GM12878 (cell line): ENCODE measurements at regions not wholly inside any gene's neighbourhood (a gene's known extent, or its start where the extent isn't known, plus 50 kb on each side); places are given as distances from the start of the nearest gene placed in this dataset.
"Not testable (repeated sequence)": the region's sequence is repeated elsewhere in the genome, so short reads cannot be mapped to it uniquely, and the experiment has no call there.

Experiments
- ATAC-seq: fragments of 200-7000 bp; cut with Tn5 transposase; 3 replicates; pipeline ENCODE4 v1.9.1; 2020; ENCODE audit warnings: mild to moderate bottlenecking, moderate library complexity
- BruUV-seq: library from RNA; stranded (reverse); fragments of 400-500 nt; replicated peaks from 2 replicates; lab custom pipeline; 2021; lab: Mats Ljungman, UMichigan
- CTCF ChIA-PET: fragments of 300-600 bp; sonication (Branson Sonifier 250); formaldehyde crosslinking; extraction: SDS; loops from one replicate; lab custom pipeline; 2021; ENCODE audit warnings: inconsistent platforms; lab: Yijun Ruan, JAX
- POLR2A ChIA-PET: fragments of 350-600 bp; formaldehyde crosslinking; extraction: SDS; loops from one replicate; lab custom pipeline; 2021; ENCODE audit warnings: inconsistent platforms; lab: Charles Lee
- RAD21 ChIA-PET: fragments of 300-600 bp; sonication (Branson Sonifier 250); formaldehyde crosslinking; loops from one replicate; lab custom pipeline; 2023; ENCODE audit warnings: antibody characterized with exemption; ENCODE audit not compliant: unreplicated experiment; lab: Charles Lee
- SMC1A ChIA-PET: fragments of 300-600 bp; sonication (Branson Sonifier 250); formaldehyde crosslinking; loops from one replicate; lab custom pipeline; 2023; ENCODE audit not compliant: unreplicated experiment, uncharacterized antibody; lab: Charles Lee
- DNase-seq: peaks from one replicate; pipeline ENCODE4 v3.0.0-alpha.2; 2011; ENCODE audit warnings: low read depth, low spot score
- FAIRE-seq: peaks from 3 replicates; lab custom pipeline; 2011; peaks lifted over from hg19 to GRCh38; lab: Jason Lieb, UNC
- H2AFZ ChIP-seq: 2 replicates; pipeline ENCODE4 v1.6.0; 2011; ENCODE audit warnings: low read depth, low read length, control low read depth; ENCODE audit not compliant: control insufficient read depth
- H3K27ac ChIP-seq: 2 replicates; pipeline ENCODE4 v1.5.1; 2011; ENCODE audit warnings: control low read depth; ENCODE audit not compliant: control insufficient read depth, insufficient read depth
- H3K27me3 ChIP-seq, 2 experiments: replicated peaks in 1 of 2; 2 replicates each; pipeline versions ENCODE4 v1.6.0 to v1.6.1; 2011; ENCODE audit warnings: low read length in 1 of 2; ENCODE audit not compliant: control insufficient read depth in 2 of 2, insufficient read depth in 2 of 2
- H3K36me3 ChIP-seq, 2 experiments: 2 replicates each; pipeline ENCODE4 v1.5.1; 2011; ENCODE audit warnings: low read length in 1 of 2; ENCODE audit not compliant: control insufficient read depth in 2 of 2, insufficient read depth in 2 of 2
- H3K4me1 ChIP-seq: 2 replicates; pipeline ENCODE4 v1.6.1; 2011; ENCODE audit warnings: mild to moderate bottlenecking, low read length, moderate library complexity, mixed read lengths; ENCODE audit not compliant: control insufficient read depth, insufficient read depth
- H3K4me2 ChIP-seq: 2 replicates; pipeline ENCODE4 v1.6.0; 2011; ENCODE audit warnings: control low read depth; ENCODE audit not compliant: control insufficient read depth, insufficient read depth
- H3K4me3 ChIP-seq: fragments of 200-600 bp; sonication (generic); 2 replicates; pipeline ENCODE4 v1.5.1; 2016
- H3K79me2 ChIP-seq: 2 replicates; pipeline ENCODE4 v1.6.0; 2011; ENCODE audit warnings: low read length; ENCODE audit not compliant: control insufficient read depth, insufficient read depth
- H3K9ac ChIP-seq: 2 replicates; pipeline ENCODE4 v1.8.0; 2011; ENCODE audit warnings: low read length, control low read depth, mixed read lengths; ENCODE audit not compliant: control insufficient read depth, insufficient read depth
- H3K9me3 ChIP-seq: replicated peaks from 3 replicates; pipeline ENCODE4 v1.5.1; 2011; ENCODE audit warnings: mild to moderate bottlenecking, low read length; ENCODE audit not compliant: control insufficient read depth, insufficient read depth
- H4K20me1 ChIP-seq: 2 replicates; pipeline ENCODE4 v1.6.0; 2011; ENCODE audit not compliant: control insufficient read depth, insufficient read depth
- WGBS: methylation state at CpG from one replicate; pipeline ENCODE4 v1.1.6; 2016; ENCODE audit warnings: low lambda C conversion rate; ENCODE audit not compliant: insufficient replicate concordance, insufficient coverage; ENCODE audit errors: missing lambda C conversion rate; 5-methylcytosine and 5-hydroxymethylcytosine counted together
- in situ Hi-C: fragments of 300-500 bp; cut with MboI; formaldehyde crosslinking; loops from 9 replicates; pipeline ENCODE4 v1.14.3; 2018; ENCODE audit warnings: mixed read lengths
- intact Hi-C: fragments of 100-400 bp; cut with micrococcal nuclease; formaldehyde crosslinking; loops from one replicate; pipeline ENCODE4 v1.14.2; 2022; ENCODE audit not compliant: unreplicated experiment
- TF ChIP-seq, protein P1 (sequence below): fragments of 450-650 bp; IDR thresholded peaks from 2 replicates; pipeline ENCODE4 v1.6.1; 2017; ENCODE audit warnings: mild to moderate bottlenecking, moderate library complexity
- TF ChIP-seq, protein P2 (sequence below): fragments of 450-650 bp; IDR thresholded peaks from 2 replicates; pipeline ENCODE4 v1.6.1; 2016; ENCODE audit warnings: mild to moderate bottlenecking, moderate library complexity, borderline replicate concordance

GRCh38 chr9:71509054-71509453 is 259.3 kb downstream of the CEMIP2 start (continued):
- TF ChIP-seq, protein P1, sequence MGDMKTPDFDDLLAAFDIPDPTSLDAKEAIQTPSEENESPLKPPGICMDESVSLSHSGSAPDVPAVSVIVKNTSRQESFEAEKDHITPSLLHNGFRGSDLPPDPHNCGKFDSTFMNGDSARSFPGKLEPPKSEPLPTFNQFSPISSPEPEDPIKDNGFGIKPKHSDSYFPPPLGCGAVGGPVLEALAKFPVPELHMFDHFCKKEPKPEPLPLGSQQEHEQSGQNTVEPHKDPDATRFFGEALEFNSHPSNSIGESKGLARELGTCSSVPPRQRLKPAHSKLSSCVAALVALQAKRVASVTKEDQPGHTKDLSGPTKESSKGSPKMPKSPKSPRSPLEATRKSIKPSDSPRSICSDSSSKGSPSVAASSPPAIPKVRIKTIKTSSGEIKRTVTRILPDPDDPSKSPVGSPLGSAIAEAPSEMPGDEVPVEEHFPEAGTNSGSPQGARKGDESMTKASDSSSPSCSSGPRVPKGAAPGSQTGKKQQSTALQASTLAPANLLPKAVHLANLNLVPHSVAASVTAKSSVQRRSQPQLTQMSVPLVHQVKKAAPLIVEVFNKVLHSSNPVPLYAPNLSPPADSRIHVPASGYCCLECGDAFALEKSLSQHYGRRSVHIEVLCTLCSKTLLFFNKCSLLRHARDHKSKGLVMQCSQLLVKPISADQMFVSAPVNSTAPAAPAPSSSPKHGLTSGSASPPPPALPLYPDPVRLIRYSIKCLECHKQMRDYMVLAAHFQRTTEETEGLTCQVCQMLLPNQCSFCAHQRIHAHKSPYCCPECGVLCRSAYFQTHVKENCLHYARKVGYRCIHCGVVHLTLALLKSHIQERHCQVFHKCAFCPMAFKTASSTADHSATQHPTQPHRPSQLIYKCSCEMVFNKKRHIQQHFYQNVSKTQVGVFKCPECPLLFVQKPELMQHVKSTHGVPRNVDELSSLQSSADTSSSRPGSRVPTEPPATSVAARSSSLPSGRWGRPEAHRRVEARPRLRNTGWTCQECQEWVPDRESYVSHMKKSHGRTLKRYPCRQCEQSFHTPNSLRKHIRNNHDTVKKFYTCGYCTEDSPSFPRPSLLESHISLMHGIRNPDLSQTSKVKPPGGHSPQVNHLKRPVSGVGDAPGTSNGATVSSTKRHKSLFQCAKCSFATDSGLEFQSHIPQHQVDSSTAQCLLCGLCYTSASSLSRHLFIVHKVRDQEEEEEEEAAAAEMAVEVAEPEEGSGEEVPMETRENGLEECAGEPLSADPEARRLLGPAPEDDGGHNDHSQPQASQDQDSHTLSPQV: no peak
- TF ChIP-seq, protein P2, sequence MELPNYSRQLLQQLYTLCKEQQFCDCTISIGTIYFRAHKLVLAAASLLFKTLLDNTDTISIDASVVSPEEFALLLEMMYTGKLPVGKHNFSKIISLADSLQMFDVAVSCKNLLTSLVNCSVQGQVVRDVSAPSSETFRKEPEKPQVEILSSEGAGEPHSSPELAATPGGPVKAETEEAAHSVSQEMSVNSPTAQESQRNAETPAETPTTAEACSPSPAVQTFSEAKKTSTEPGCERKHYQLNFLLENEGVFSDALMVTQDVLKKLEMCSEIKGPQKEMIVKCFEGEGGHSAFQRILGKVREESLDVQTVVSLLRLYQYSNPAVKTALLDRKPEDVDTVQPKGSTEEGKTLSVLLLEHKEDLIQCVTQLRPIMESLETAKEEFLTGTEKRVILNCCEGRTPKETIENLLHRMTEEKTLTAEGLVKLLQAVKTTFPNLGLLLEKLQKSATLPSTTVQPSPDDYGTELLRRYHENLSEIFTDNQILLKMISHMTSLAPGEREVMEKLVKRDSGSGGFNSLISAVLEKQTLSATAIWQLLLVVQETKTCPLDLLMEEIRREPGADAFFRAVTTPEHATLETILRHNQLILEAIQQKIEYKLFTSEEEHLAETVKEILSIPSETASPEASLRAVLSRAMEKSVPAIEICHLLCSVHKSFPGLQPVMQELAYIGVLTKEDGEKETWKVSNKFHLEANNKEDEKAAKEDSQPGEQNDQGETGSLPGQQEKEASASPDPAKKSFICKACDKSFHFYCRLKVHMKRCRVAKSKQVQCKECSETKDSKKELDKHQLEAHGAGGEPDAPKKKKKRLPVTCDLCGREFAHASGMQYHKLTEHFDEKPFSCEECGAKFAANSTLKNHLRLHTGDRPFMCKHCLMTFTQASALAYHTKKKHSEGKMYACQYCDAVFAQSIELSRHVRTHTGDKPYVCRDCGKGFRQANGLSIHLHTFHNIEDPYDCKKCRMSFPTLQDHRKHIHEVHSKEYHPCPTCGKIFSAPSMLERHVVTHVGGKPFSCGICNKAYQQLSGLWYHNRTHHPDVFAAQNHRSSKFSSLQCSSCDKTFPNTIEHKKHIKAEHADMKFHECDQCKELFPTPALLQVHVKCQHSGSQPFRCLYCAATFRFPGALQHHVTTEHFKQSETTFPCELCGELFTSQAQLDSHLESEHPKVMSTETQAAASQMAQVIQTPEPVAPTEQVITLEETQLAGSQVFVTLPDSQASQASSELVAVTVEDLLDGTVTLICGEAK: no peak

DNA sequence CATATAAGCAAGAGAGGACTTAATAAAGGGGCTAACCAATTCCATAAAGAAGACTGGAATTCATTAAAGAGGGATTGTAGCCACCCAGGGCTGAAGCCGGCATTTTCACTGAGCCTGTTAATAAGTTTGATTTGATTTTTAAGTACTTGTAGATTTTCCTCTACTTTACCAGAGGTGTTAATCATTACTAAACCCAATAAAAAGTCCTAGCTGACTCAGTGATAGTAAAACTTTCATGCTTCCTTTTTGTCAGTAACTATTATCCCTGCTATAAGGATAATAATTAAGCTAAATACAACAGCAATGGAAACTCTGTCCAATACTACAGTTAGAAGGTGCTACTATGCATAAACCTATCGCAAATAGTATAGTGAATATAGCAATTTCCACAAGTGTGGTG is 260.2 kb downstream of the CEMIP2 start:
- DNase-seq, POLR2A ChIA-PET, in situ Hi-C loops, H3K27ac ChIP-seq, CTCF ChIA-PET, H2AFZ ChIP-seq, RAD21 ChIA-PET, H3K4me2 ChIP-seq, H3K4me3 ChIP-seq, ATAC-seq, H3K79me2 ChIP-seq, H3K4me1 ChIP-seq, H3K36me3 ChIP-seq, H3K27me3 ChIP-seq, H4K20me1 ChIP-seq, H3K9me3 ChIP-seq, BruUV-seq, intact Hi-C loops, H3K9ac ChIP-seq, FAIRE-seq: not testable (repeated sequence)
- WGBS: 57% methylated on average over 2 of the region's 2 CpGs
- SMC1A ChIA-PET: interaction anchor here (1.4 kb wide), 1 partner anchor 36 kb away, joined by 3 read pairs; no protein-coding TSS in a partner anchor
